GM06990 (cell line): ENCODE measurements at regions not wholly inside any gene's neighbourhood (a gene's known extent, or its start where the extent isn't known, plus 50 kb on each side); places are given as distances from the start of the nearest gene placed in this dataset.

Experiments
- DNase-seq: peaks from one replicate; pipeline ENCODE4 v3.0.0-alpha.2; 2011; ENCODE audit not compliant: insufficient read length; ENCODE audit errors: extremely low read depth
- H3K27me3 ChIP-seq: replicated peaks from 2 replicates; pipeline ENCODE4 v1.6.0; 2011; ENCODE audit warnings: low read length; ENCODE audit not compliant: control insufficient read depth, insufficient read depth
- H3K36me3 ChIP-seq: 2 replicates; pipeline ENCODE4 v1.5.1; 2011; ENCODE audit warnings: low read length; ENCODE audit not compliant: control insufficient read depth, insufficient read depth
- H3K4me3 ChIP-seq: replicated peaks from 2 replicates; pipeline ENCODE4 v1.5.1; 2011; ENCODE audit warnings: low read depth, mild to moderate bottlenecking, control low read depth, low read length
- TF ChIP-seq, protein P1 (sequence below): IDR thresholded peaks from 2 replicates; pipeline ENCODE4 v1.5.1; 2011; ENCODE audit warnings: low read length, control low read depth, mild to moderate bottlenecking, inconsistent platforms; ENCODE audit not compliant: insufficient read depth, poor library complexity, severe bottlenecking

DNA sequence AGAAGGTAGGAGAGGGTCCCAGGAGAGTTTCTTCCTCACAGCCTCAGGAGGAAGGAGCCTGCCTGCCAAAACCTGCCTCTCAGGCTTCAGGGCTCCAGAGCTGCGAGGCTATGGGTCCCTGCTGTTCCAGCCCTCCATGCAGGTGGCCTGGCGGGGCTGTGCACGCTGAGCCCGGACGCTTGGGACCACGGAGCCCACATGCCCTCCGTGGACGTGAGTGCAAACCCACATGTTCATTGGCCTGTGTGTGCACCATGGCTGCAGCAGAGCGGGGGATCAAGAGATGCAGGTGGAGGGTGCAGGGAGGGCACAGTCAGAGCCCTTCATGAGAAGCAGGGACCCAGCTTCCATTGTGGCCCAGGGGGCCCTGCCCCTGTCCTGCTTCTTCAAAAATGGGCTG, 287.3 kb downstream of the IRX2 start:
- Histone ChIP-seq H3K27me3 (no peaks in the 10 kb centered on the region), H3K36me3 (no peaks in the 10 kb centered on the region), H3K4me3 (no peak overlapping the region)
- TF ChIP-seq, protein P1, sequence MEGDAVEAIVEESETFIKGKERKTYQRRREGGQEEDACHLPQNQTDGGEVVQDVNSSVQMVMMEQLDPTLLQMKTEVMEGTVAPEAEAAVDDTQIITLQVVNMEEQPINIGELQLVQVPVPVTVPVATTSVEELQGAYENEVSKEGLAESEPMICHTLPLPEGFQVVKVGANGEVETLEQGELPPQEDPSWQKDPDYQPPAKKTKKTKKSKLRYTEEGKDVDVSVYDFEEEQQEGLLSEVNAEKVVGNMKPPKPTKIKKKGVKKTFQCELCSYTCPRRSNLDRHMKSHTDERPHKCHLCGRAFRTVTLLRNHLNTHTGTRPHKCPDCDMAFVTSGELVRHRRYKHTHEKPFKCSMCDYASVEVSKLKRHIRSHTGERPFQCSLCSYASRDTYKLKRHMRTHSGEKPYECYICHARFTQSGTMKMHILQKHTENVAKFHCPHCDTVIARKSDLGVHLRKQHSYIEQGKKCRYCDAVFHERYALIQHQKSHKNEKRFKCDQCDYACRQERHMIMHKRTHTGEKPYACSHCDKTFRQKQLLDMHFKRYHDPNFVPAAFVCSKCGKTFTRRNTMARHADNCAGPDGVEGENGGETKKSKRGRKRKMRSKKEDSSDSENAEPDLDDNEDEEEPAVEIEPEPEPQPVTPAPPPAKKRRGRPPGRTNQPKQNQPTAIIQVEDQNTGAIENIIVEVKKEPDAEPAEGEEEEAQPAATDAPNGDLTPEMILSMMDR = no peak
- no peak for DNase-seq

GRCh38 chr5:2461701-2462691, 289.5 kb downstream of the IRX2 start:
- H3K4me3 ChIP-seq = no peak overlapping the region
- H3K36me3 ChIP-seq = no peaks in the 10 kb centered on the region
- TF ChIP-seq, protein P1 = no peak
- no peak for DNase-seq
- no peaks in the 10 kb centered on the region for H3K27me3 ChIP-seq

GRCh38 chr5:2460098-2460497, 291.4 kb downstream of the IRX2 start:
- Histone ChIP-seq H3K4me3 (no peak overlapping the region), H3K36me3 (no peaks in the 10 kb centered on the region), H3K27me3 (no peaks in the 10 kb centered on the region)
- TF ChIP-seq, protein P1 = no peak
- DNase-seq = no peak

- no peak overlapping the region for H3K4me3 ChIP-seq
- no peaks in the 10 kb centered on the region for H3K27me3 ChIP-seq
- TF ChIP-seq, protein P1 = no peak
- DNase-seq = no peak
- no peaks in the 10 kb centered on the region for H3K36me3 ChIP-seq
Measured at GRCh38 chr5:2459251-2459650, 292.2 kb downstream of the IRX2 start.

- Histone ChIP-seq H3K36me3 (no peaks in the 10 kb centered on the region), H3K4me3 (no peak overlapping the region), H3K27me3 (no peaks in the 10 kb centered on the region)
- TF ChIP-seq, protein P1 = no peak
- DNase-seq = no peak
Measured at GRCh38 chr5:2455878-2456277, 295.6 kb downstream of the IRX2 start.
